Activated CD4-positive, CD25-positive, alpha-beta regulatory T cell treated with anti-CD3 and anti-CD28 coated beads, Interleukin-2, amount 50 U/mL, for 24 hours (primary cell): ENCODE measurements at regions not wholly inside any gene's neighbourhood (a gene's known extent, or its start where the extent isn't known, plus 50 kb on each side); places are given as distances from the start of the nearest gene placed in this dataset.
"Not testable (repeated sequence)": the region's sequence is repeated elsewhere in the genome, so short reads cannot be mapped to it uniquely, and the experiment has no call there.

ENCODE experiments used
- ATAC-seq, 2 donors: fragments of 150-1000 bp; cut with Tn5 transposase; one replicate each; pipeline ENCODE4 v1.10.0; 2021; ENCODE audit warnings: mild to moderate bottlenecking in 1 of 2, moderate library complexity in 1 of 2

DNA sequence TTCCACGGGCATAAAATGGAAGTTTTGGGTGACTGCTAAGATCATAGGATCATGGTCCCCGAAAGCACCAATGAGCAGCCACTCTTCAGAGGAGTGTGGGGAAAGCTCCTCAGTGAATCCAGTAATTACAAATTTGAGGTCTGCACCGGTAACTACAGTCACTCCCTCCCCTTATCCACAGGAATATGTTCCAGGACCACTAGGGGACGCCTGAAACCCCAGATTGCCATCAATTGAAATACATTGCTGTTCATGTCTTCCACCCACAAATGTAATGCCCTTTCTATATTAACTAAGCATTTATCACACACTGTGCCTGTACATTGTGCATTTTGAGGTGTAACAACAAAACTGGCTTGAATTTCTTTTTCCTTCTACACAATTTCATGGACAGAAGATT lies 447.9 kb upstream of the PFKP start:
- ATAC-seq, result no peak

DNA sequence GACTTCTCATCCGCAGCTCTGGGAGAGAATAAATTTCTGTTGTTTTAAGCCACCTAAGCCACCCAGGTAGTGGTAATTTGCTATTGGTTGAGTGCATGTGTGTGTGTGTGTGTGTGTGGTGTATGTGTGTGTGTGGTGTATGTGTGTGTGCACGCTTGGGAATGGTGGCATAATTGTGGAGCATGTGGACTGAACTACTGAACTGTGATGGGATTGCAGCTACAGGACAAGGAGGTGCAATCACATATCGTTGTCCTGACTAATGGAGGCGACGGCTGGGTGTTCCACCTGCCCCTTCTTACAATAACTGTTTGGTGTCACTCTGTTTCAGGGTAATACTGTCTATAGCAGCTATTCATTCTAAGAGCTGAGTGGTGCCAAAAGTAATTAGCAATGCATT lies 448.7 kb upstream of the PFKP start:
- no peak for ATAC-seq

GRCh38 chr10:2616215-2616614 lies 451.1 kb upstream of the PFKP start:
- ATAC-seq, result no peak

- ATAC-seq, result no peak
These were observed 455.7 kb upstream of the PFKP start for GRCh38 chr10:2611603-2612002.

- no peak for ATAC-seq
These were observed 456.4 kb upstream of the PFKP start for GRCh38 chr10:2610946-2611345.

DNA sequence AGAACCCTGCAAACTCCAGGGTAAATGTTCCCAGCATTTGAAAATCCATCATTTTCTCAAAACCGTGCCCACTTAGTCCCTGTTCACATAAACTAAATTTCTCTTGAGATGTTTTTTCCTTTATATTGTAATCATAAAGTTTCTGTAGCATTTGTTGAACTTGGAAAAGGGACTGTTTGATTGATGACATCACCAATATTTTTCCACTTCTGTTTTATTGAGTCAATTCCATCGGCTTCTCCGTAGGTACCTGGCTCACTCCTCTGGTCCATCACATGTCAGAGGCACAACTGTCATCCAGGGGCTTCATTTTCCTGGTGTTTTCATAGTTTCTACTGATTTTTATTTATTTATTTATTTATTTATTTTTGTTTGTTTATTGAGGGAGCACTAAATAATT lies 462.5 kb upstream of the PFKP start:
- ATAC-seq, result no peak

- ATAC-seq, result no peak
These were observed 467.8 kb upstream of the PFKP start for GRCh38 chr10:2599571-2599970.

DNA sequence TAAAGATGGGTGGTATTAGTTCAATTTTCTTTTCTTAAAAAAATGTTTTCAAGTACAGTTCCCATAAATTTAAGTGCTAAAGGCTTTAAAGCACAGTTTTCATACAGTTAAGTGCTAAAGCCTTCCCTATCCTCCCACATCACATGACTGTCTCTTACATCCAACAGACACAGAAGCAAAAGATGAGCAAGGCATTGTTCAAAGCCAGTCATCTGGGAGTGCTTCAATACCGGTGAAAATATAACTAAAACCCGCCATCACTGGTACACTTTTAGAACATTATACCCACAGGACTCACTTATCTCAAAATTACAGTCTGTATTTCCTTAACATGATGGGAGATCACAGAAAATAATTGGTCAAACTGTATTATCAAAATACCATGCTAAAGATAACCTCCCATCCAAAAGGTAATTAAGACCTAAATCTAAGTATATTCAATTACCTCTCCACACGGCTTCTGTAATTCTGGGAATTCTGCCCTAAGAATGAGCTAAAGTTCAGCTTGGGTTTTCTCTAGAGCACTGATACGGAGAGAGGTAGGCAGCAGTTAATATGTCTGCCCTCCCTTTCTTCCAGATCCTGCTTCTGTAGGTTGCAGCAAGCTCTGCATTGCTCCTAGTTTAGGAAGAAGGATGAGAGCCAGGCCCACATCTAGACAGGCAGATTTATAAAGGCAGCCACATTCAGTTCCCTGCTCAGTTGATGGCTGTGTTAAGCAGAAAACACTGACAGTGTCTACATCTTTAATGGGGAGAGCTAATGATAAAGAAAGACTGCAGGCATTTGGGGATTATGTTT lies 474.8 kb upstream of the PFKP start:
- ATAC-seq, result no peak

GRCh38 chr10:2589196-2589595 lies 478.2 kb upstream of the PFKP start:
- no peak for ATAC-seq

- ATAC-seq, result no peak
These were observed 483.0 kb upstream of the PFKP start for GRCh38 chr10:2584385-2584784.

GRCh38 chr10:2576892-2577291 lies 490.5 kb upstream of the PFKP start:
- no peak for ATAC-seq

GRCh38 chr10:2575460-2575859 lies 491.9 kb upstream of the PFKP start:
- ATAC-seq, result no peak

DNA sequence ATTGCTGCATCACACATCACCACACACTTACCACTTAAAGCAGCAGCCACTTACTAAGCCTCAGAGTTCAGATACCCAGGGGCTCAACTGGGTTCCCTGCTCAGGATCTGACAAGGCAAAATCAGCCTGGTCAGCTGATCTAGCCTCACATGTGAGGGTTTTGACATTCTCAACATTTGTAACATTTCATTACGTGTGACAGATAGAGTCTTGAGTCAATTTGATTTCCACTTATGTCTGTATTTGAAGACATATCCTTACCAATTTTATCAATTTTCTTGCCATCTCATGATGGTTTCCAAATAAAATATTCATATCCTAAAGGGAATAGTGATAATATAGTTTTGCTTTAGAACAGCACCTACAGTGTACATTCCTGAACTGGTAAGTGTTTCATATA lies 494.7 kb upstream of the PFKP start:
- ATAC-seq, result no peak

DNA sequence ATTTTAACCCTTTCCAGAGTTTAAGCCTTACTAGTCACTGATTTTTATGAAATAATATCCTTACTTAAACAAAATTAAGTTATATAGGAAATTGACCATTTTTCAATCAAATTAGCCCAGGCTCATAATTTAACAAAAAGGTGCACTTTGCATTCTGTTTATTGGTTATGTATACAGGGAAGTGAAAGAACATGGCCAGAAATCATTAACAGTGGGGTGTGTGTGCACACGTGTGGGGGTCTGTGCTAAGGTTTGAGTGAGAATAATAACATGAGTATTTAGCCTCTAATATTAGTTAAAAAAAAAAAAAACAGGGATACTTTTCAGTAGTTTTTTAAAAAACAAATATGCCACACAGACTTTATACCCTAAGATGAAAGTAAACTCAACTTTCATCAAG lies 510.5 kb upstream of the PFKP start:
- no peak for ATAC-seq

GRCh38 chr10:2548071-2548470 lies 519.3 kb upstream of the PFKP start:
- ATAC-seq, result no peak

DNA sequence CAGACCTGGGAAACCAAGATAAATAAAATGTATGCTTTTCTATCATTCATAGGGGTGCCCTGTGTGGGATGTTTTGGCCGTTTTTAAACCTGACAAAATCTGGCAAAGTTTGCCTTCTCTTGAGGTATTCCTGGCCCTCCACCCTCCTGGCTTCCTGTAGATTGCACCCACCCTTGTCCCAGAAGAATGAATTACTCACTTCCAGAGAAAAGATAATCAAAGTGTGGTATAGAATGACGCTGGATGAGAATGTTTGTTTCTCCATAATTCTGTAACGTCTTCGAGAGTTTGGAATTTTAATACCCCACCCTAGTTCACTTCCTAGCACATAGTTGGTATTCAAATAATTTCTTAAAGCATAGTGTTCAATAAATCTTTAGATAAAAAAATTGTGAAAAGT lies 519.7 kb upstream of the PFKP start:
- ATAC-seq, result no peak

DNA sequence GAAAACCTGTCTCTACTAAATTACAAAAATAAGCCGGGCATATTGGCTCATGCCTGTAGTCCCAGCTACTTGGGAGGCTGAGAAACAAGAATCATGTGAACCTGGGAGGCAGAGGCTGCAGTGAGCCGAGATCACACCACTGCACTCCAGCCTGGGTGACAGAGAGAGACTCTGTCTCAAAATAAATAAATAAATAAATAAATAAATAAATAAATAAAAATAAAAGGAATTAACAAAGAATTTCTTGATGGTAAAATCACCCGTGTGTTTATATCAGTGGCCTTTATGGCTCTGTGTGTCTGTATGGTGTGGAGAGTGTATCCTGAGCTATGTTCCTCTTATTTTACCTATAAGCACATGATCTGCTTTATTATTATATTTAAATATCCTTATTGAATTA lies 520.5 kb upstream of the PFKP start:
- ATAC-seq, result not testable (repeated sequence)

- no peak for ATAC-seq
These were observed 523.4 kb upstream of the PFKP start for GRCh38 chr10:2543974-2544373.

GRCh38 chr10:2543142-2543886 lies 524.0 kb upstream of the PFKP start:
- ATAC-seq, result no peak

DNA sequence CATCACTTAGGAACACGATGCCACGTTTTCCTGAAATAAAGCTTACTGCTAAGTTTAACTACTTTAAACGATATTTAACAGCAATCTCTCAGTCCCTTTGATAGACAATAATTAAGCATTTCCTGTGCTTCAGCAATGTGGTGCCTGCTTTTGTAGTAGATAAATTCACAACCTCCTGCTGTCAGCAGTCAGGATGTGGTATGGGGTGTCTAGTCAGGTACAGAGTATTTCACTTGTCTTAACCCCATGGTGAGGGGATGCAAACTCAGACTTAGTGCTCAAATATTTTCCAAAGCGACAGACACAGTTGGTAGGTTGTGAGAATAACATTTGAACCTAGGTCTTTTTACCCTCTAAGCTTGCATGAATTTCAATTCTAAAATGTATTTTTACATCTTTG lies 526.2 kb upstream of the PFKP start:
- ATAC-seq, result no peak

DNA sequence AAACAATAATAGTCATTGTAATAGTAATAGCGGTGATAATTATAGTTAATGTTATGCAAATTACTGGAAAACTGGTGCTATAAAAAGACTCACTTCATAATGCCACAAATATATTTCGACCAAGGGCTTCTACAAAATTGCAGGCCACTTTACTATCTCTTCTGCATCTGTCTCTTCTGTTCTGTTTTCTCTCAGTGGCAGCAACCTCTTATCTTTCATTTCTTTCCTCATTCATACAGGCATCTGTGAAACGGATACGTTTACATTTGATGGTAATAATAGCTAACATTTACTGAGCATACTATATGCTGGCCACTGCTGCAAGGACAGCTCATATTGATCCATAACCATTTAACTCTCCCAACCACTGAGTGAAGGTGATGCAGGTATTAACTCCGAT lies 537.4 kb upstream of the PFKP start:
- no peak for ATAC-seq

DNA sequence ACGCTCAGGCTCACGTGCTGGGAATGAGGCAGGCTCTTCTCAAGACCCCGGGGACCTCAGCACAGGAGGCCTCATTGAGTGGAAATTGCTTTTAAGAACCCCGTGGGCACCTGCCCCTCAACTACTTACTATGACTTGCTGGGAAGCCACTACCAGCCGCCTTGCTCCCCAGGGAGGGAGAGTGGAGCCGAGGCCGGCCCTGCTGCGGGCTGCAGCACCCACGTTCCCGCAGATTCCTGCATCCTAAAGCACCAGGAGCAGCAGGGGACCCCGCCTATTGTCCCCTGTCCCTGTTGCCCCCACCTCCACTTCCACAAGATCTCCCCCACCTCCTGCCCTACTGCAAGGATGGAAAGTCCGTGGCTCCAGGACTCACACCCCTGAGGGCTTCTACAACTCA lies 541.6 kb upstream of the PFKP start:
- no peak for ATAC-seq

DNA sequence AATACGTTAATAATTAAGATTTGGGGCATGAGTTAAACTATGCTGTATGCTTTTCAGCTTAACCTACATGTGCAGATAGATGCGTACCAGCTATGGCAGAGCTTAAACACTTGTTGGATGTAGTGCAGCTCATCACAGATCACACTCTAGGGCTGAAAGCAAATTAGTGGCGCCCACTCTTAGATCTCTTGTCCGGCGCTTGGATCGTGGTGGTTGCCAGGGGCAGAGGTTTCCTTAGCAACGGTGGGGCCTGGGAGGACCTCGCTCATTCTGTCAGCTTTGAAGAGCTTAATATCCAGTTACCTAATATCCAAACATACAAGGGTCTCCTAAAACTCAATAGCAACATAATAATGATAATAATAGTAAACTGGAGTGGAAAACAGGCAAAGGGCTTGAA lies 548.2 kb upstream of the PFKP start:
- ATAC-seq, result no peak

DNA sequence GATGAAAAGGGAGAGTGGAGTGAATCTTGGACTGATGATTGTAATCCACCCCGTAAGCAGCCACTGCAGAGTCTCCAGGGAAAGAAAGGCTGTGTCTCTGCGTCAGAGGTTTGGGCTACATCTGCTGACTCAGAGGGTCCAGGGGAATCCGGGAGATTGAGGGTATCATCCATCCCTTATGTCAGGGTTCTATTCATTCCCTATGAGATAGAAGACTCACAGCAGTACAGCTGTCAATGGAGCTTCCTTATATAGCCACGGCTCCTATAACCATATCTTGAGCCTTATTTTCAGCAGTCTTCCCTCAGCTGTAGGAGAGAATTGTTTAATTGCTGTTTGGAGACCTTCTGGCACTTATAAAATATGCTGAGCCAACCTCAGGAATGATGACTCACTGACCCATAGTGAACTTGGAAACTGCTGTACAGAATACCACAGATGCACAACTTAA lies 558.2 kb upstream of the PFKP start:
- no peak for ATAC-seq
